ENCODE measurements at regions not wholly inside any gene's neighbourhood (a gene's known extent, or its start where the extent isn't known, plus 50 kb on each side); places are given as distances from the start of the nearest gene placed in this dataset.

GRCh38 chr15:92809064-92809879 lies 90.9 kb upstream of the CHD2 start (continued):
- TF ChIP-seq, protein P1, sequence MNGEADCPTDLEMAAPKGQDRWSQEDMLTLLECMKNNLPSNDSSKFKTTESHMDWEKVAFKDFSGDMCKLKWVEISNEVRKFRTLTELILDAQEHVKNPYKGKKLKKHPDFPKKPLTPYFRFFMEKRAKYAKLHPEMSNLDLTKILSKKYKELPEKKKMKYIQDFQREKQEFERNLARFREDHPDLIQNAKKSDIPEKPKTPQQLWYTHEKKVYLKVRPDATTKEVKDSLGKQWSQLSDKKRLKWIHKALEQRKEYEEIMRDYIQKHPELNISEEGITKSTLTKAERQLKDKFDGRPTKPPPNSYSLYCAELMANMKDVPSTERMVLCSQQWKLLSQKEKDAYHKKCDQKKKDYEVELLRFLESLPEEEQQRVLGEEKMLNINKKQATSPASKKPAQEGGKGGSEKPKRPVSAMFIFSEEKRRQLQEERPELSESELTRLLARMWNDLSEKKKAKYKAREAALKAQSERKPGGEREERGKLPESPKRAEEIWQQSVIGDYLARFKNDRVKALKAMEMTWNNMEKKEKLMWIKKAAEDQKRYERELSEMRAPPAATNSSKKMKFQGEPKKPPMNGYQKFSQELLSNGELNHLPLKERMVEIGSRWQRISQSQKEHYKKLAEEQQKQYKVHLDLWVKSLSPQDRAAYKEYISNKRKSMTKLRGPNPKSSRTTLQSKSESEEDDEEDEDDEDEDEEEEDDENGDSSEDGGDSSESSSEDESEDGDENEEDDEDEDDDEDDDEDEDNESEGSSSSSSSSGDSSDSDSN (CRISPR knock-in tag; IDR thresholded peaks at IDR 0.05), result peak; percentile 96
- TF ChIP-seq MAZ (IDR thresholded peaks at IDR 0.05; ENCODE audit: borderline replicate concordance, low read depth, low read length) (peak; percentile 80), MAZ (CRISPR knock-in tag; IDR thresholded peaks at IDR 0.05; ENCODE audit: low read depth) (peak; percentile 91; the same call in 1 of the 2 replicates), NR3C1 (CRISPR knock-in tag; IDR thresholded peaks at IDR 0.05) (no peak), SALL2 (CRISPR knock-in tag; IDR thresholded peaks at IDR 0.05) (peak; percentile 92; the same call in 1 of the 2 replicates), HOXD1 (CRISPR knock-in tag; IDR thresholded peaks at IDR 0.05) (no peak; the same call in none of the 2 replicates), ZSCAN21 (CRISPR knock-in tag; IDR thresholded peaks at IDR 0.05; ENCODE audit: borderline replicate concordance) (peak; percentile 96), NFYC (CRISPR knock-in tag; IDR thresholded peaks at IDR 0.05) (peak; percentile 61; the same call in 1 of the 2 replicates), ZNF337 (CRISPR knock-in tag; IDR thresholded peaks at IDR 0.05; ENCODE audit: borderline replicate concordance, low read depth) (peak; percentile 78; the same call in 1 of the 2 replicates), ZNF264 (CRISPR knock-in tag; IDR thresholded peaks at IDR 0.05) (0 out of 2 replicates have a peak, but pooled peaks have one; percentile 31), TAF15 (IDR thresholded peaks at IDR 0.05; ENCODE audit: low read depth, low read length, poor library complexity, severe bottlenecking) (peak; percentile 90), ZNF589 (CRISPR knock-in tag; conservative IDR thresholded peaks at IDR 0.05) (no peak), ZNF556 (CRISPR knock-in tag; IDR thresholded peaks at IDR 0.05; ENCODE audit: borderline replicate concordance) (peak; percentile 91)
- TF ChIP-seq, protein P2, sequence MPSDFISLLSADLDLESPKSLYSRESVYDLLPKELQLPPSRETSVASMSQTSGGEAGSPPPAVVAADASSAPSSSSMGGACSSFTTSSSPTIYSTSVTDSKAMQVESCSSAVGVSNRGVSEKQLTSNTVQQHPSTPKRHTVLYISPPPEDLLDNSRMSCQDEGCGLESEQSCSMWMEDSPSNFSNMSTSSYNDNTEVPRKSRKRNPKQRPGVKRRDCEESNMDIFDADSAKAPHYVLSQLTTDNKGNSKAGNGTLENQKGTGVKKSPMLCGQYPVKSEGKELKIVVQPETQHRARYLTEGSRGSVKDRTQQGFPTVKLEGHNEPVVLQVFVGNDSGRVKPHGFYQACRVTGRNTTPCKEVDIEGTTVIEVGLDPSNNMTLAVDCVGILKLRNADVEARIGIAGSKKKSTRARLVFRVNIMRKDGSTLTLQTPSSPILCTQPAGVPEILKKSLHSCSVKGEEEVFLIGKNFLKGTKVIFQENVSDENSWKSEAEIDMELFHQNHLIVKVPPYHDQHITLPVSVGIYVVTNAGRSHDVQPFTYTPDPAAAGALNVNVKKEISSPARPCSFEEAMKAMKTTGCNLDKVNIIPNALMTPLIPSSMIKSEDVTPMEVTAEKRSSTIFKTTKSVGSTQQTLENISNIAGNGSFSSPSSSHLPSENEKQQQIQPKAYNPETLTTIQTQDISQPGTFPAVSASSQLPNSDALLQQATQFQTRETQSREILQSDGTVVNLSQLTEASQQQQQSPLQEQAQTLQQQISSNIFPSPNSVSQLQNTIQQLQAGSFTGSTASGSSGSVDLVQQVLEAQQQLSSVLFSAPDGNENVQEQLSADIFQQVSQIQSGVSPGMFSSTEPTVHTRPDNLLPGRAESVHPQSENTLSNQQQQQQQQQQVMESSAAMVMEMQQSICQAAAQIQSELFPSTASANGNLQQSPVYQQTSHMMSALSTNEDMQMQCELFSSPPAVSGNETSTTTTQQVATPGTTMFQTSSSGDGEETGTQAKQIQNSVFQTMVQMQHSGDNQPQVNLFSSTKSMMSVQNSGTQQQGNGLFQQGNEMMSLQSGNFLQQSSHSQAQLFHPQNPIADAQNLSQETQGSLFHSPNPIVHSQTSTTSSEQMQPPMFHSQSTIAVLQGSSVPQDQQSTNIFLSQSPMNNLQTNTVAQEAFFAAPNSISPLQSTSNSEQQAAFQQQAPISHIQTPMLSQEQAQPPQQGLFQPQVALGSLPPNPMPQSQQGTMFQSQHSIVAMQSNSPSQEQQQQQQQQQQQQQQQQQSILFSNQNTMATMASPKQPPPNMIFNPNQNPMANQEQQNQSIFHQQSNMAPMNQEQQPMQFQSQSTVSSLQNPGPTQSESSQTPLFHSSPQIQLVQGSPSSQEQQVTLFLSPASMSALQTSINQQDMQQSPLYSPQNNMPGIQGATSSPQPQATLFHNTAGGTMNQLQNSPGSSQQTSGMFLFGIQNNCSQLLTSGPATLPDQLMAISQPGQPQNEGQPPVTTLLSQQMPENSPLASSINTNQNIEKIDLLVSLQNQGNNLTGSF (CRISPR knock-in tag; IDR thresholded peaks at IDR 0.05), result peak; percentile 45; the same call in 1 of the 2 replicates
- TF ChIP-seq, protein P3, sequence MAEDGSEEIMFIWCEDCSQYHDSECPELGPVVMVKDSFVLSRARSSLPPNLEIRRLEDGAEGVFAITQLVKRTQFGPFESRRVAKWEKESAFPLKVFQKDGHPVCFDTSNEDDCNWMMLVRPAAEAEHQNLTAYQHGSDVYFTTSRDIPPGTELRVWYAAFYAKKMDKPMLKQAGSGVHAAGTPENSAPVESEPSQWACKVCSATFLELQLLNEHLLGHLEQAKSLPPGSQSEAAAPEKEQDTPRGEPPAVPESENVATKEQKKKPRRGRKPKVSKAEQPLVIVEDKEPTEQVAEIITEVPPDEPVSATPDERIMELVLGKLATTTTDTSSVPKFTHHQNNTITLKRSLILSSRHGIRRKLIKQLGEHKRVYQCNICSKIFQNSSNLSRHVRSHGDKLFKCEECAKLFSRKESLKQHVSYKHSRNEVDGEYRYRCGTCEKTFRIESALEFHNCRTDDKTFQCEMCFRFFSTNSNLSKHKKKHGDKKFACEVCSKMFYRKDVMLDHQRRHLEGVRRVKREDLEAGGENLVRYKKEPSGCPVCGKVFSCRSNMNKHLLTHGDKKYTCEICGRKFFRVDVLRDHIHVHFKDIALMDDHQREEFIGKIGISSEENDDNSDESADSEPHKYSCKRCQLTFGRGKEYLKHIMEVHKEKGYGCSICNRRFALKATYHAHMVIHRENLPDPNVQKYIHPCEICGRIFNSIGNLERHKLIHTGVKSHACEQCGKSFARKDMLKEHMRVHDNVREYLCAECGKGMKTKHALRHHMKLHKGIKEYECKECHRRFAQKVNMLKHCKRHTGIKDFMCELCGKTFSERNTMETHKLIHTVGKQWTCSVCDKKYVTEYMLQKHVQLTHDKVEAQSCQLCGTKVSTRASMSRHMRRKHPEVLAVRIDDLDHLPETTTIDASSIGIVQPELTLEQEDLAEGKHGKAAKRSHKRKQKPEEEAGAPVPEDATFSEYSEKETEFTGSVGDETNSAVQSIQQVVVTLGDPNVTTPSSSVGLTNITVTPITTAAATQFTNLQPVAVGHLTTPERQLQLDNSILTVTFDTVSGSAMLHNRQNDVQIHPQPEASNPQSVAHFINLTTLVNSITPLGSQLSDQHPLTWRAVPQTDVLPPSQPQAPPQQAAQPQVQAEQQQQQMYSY (CRISPR knock-in tag; IDR thresholded peaks at IDR 0.05), result peak; percentile 11; the same call in 1 of the 2 replicates
- TF ChIP-seq, protein P4, sequence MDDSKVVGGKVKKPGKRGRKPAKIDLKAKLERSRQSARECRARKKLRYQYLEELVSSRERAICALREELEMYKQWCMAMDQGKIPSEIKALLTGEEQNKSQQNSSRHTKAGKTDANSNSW (CRISPR knock-in tag; IDR thresholded peaks at IDR 0.05; ENCODE audit: borderline replicate concordance), result no peak
